GM12875 (cell line): ENCODE measurements at regions not wholly inside any gene's neighbourhood (a gene's known extent, or its start where the extent isn't known, plus 50 kb on each side); places are given as distances from the start of the nearest gene placed in this dataset.

ENCODE experiments used
- H3K4me3 ChIP-seq: one replicate; pipeline ENCODE4 v1.5.1; 2011; ENCODE audit warnings: low read depth, low read length, control low read depth
- CTCF ChIP-seq: IDR thresholded peaks from 2 replicates; pipeline ENCODE4 v1.5.1; 2011; ENCODE audit warnings: low read depth, mild to moderate bottlenecking, control low read depth, inconsistent platforms, low read length, moderate library complexity, borderline replicate concordance; ENCODE audit not compliant: insufficient read depth

- no peak for TF ChIP-seq CTCF
- H3K4me3 ChIP-seq = no peak overlapping the region
Observed at GRCh38 chr2:19022334-19022733, 336.1 kb downstream of the OSR1 start.

DNA sequence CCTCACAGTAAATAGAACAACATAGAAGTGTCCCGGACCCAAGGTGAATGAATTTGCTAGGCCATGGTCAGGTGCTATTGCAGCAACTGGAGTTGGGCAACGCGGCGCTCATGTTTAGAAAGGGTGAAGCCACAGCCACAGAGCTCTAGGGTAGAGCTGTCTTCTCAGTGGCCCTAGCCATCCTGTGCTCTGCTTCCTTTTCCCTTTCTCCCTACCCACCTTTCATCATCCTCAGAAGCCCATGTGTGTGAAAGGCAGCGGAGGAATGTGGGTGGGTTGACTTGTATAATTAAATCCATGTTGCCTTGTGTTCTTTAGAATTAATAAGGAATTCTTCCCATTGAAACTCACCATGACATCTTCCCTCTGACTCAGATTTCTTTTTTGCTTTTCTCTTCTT lies 336.7 kb downstream of the OSR1 start:
- TF ChIP-seq CTCF = no peak

GRCh38 chr2:19021100-19021476 lies 337.3 kb downstream of the OSR1 start:
- no peak for TF ChIP-seq CTCF
- no peak overlapping the region for H3K4me3 ChIP-seq

More for the DNA sequence above, 336.7 kb downstream of the OSR1 start:
- no peak overlapping the region for H3K4me3 ChIP-seq

GRCh38 chr2:19020144-19021099 lies 338.0 kb downstream of the OSR1 start:
- no peak for TF ChIP-seq CTCF
- no peak overlapping the region for H3K4me3 ChIP-seq

GRCh38 chr2:19009510-19009909 lies 348.9 kb downstream of the OSR1 start:
- H3K4me3 ChIP-seq = no peak overlapping the region
- no peak for TF ChIP-seq CTCF

DNA sequence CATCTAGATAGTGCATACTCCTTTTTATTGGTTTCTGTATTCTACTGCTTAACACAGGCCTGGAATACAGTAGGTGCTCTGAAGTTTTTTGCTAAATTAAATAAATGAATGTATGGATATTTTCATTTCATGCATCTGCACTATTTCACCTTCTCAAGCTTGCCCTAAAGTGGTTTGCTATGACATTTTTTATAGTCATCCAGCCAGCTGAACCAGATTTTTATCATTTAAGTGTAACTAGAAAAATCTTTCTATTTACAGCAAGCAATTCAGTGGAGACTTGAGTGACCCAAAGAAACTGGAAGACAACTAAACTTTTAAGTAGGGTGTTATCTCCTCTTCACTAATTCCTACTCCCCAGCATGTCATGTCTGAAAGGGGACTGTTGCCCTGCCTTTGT lies 354.9 kb downstream of the OSR1 start:
- no peak overlapping the region for H3K4me3 ChIP-seq
- no peak for TF ChIP-seq CTCF

DNA sequence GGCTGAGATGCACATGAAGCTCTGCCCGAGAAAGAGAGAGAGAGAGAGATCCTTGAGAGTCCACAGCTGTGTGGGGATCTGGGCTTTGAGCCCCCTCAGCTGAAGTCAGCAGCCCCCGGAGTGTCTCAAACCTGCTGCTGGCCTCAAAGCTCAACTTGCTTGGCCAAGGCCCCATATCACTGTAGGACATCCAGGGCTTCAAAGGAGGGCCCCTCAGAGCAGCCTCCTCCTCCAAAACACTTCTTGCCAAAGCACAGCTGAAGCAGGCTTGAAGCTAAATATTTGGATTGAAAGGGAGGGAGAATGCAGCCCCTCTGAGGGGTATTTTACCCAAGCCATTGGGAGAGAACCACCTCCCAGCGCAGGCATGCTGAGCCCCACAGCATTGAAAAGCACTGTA lies 357.6 kb downstream of the OSR1 start:
- no peak for TF ChIP-seq CTCF

More for the DNA sequence above, 357.6 kb downstream of the OSR1 start:
- H3K4me3 ChIP-seq = no peak overlapping the region
